Stimulated activated CD8-positive, alpha-beta memory T cell treated with anti-CD3 and anti-CD28 coated beads, Interleukin-12 subunit alpha, Interleukin-12 subunit beta, amount 100 ng/mL, for 1 hour (primary cell): ENCODE measurements at regions not wholly inside any gene's neighbourhood (a gene's known extent, or its start where the extent isn't known, plus 50 kb on each side); places are given as distances from the start of the nearest gene placed in this dataset.

Source experiments
- DNase-seq: peaks from one replicate; pipeline ENCODE4 v3.0.0-alpha.2; 2020; ENCODE audit warnings: low read depth

- DNase-seq = no peak
Measured at GRCh38 chr13:109883181-109884180, 97.1 kb upstream of the IRS2 start.

GRCh38 chr13:109881961-109882558, 95.7 kb upstream of the IRS2 start:
- no peak for DNase-seq

DNA sequence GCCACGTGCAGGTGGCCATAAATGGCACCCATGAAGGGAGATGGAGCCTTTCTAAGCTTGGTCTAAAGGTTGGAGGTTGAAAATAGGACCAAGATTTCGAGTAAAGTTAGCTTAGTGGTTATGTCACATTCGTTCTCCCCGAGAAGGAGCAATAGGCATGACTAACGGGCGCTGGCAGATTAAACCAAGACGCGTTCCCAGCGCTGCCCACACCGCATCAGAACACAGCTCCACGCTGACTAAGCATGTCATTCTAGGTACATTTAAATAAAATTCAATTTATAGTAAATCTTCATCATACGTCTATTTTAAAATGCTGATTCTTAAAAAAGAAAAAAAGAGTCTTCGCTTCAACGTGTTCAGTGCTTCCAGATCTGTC, 95.0 kb upstream of the IRS2 start:
- DNase-seq = no peak

DNA sequence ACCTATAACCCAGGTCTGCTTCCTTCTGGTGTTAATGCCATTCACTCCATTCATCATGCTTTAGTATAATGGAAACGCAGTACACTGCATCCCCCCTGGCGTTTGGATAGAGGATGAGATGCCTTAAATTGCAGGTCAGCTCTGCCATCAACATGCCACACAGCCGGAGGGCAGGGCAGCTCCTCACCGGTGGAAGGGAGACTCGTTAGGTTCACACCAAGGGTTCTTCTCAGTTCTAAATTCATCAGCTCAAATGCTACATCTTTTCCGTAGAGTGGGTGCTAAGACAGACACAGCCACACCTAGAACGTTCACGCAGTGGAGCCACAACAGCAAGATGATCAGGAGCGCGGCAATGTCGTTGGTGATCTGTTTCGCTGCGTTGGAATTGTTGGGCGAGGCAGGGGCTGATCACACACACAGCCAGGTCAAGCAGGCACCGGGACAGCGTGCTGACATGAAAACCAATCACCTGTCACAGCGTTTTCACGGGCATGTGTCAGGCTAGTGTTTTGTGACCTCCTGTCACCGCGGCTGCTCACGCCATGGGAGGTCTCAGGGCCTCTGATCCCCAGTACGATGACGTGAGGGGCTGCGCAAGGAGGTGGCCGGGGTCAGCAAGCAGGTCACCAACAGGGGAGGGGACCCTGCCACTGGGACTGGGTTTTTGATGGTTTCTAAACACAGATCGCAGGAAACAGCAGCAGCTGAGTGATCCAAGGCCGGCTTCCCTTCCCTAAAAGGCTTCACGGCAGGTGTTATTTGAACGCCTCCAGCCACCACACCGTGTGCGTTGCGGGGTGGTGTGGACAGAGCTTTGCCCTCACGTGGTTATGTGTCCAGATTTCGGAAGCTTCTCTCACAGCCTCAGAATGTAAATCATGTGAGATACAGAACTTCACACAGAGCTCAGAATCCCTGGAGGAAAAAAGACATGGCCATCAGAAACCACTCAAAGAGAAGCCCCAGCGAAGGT, 94.3 kb upstream of the IRS2 start:
- no peak for DNase-seq

DNA sequence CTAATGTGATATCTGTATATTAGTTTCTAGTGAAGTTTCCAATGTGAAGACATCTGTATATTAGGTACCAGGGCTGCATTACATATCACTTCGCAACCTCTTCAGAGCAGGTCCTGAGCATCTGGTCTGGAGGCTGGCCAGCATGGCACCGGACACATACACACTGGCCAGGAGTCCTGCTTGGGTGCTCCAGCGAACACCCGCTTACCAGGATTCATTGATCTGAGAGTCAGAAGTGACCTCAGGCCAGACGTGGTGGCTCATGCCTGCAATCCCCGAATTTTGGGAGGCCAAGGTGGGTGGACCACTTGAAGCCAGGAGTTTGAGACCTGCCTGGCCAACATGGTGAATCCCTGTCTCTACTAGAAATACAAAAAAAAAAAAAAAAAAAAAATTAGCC, 93.0 kb upstream of the IRS2 start:
- no peak for DNase-seq

- DNase-seq = no peak
Measured at GRCh38 chr13:109877809-109878208, 91.4 kb upstream of the IRS2 start.

GRCh38 chr13:109875746-109876145, 89.4 kb upstream of the IRS2 start:
- DNase-seq = no peak

GRCh38 chr13:109874484-109875454, 88.4 kb upstream of the IRS2 start:
- no peak for DNase-seq

- no peak for DNase-seq
Measured at GRCh38 chr13:109873351-109874123, 87.2 kb upstream of the IRS2 start.

DNA sequence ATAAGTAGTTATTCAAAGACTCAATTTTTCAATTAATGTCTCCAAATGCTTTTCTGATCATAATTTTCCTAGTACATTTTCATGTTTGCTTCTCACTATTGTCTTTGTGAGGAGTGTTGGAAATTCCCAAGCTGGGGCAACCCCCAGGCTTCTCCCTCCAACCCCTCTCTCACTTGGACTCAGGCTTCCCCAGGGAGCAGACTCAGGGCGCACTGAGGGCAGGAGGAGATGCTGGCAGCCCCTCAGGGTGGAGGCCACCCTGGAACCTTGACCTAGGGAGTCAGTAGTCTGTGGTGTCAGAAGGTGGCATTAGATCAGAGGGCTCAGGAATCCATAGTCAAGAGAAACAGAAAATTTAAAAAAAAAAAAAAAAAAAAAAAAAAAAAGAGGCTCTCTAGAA, 86.5 kb upstream of the IRS2 start:
- DNase-seq = no peak

DNA sequence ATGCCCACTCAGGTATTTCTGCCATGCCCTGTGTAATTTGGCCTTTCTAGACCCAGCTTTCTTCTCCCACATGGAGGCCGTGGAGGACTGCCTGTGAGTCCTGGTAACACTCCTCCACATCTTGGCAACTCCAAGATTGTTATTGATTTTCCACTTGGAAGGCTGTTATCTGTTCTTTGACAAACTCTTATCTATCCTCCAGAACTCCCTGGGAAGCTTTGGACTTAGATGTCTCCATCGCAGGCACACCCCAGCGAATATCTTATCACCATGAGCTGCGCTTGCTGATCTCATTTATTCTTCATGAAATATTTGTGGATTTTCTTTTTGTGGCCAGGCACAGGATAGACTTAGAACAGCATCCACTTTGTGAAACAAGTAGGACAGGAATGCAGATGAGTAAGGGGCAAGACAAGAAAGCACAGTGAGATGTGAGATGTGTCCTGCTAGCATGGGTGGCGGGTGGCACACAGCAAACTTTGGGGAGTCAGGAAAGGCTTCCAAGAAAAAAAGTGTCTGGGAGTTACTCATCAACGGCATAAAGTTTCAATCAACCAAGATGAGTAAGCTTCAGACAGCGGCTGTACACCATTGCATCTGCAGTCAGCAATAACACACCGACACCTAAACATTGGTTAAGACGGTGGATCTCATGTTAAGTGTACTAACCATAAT, 84.5 kb upstream of the IRS2 start:
- DNase-seq = no peak

DNA sequence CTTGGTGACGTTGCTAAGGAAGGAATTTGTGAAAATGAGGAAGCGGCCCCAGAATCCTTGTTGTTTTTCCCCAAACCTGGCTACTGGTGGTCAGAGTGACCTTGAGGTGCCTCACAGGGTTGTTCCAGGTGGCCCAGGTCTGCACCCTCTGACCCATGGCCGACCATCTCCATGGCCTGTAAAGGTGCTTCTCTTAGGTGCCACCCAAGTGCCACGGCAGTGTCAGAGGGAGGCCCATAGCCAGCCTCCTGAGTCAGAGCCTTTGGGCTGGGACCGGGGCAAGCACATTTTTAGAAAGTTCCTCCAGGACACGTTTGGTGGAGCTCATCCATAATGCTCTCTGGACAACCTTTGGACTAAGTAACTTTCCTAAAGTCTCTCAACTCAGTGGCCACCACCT, 83.9 kb upstream of the IRS2 start:
- no peak for DNase-seq

DNA sequence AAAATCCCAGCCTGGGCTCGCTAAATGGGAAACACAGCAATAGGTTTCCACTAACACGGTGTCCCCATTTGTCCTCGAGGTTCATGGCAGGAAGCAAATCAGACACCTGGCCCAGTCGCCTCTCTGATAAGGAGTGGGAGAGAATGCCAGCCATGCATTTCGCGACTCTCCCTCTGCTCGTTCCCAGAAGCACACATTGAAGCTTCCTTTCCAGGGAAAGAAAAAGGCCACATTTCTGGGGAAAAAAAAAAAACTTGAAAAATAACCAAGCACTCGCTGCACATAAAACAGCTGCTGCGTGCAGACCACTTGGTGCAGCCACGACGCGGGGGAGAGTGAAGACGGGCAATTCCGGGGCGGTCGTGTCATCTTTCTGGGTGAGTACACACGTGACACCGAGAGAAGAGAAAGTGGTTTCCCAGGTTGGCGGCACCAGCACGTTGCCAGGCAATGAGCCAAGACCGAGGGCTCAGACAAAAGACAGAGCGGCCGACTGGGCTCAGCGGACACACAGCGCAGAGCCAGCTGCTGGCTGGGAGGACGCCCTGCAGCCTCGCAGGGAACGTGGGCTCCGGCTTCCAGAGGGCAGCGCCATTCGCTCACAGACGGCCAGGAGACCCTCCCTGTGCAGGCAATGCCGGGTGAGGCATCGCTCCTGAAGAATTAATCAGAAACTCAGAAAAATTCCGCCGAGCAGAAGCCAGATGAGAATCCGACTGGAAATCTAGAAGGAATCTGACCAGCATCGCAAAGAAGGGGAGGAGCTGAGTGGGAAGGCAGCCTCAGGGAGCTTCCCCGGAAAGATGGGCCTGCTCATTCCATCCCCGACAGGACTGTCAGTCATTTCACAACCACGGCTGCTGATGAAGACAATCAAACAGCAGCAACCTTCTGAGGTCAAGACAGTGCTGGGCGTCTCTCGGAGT, 83.2 kb upstream of the IRS2 start:
- DNase-seq = peak; percentile 1

GRCh38 chr13:109868578-109869311, 82.4 kb upstream of the IRS2 start:
- no peak for DNase-seq

- DNase-seq = no peak
Measured at GRCh38 chr13:109867766-109868165, 81.4 kb upstream of the IRS2 start.

- DNase-seq = no peak
Measured at GRCh38 chr13:109862627-109863026, 76.2 kb upstream of the IRS2 start.

GRCh38 chr13:109859898-109860297, 73.5 kb upstream of the IRS2 start:
- DNase-seq = no peak
